BE2C (cell line): ENCODE measurements at regions not wholly inside any gene's neighbourhood (a gene's known extent, or its start where the extent isn't known, plus 50 kb on each side); places are given as distances from the start of the nearest gene placed in this dataset.

ENCODE experiments used
- DNase-seq: peaks from one replicate; pipeline ENCODE4 v3.0.0-alpha.2; 2020
- H3K27me3 ChIP-seq: fragments of 250-450 bp; sonication (Bioruptor Pico); 2 replicates; pipeline ENCODE4 v1.5.1; 2020; ENCODE audit warnings: mild to moderate bottlenecking
- H3K36me3 ChIP-seq: fragments of 250-450 bp; sonication (Bioruptor Pico); 2 replicates; pipeline ENCODE4 v1.5.1; 2020; ENCODE audit warnings: mild to moderate bottlenecking
- H3K4me1 ChIP-seq: fragments of 250-450 bp; sonication (Bioruptor Pico); 2 replicates; pipeline ENCODE4 v1.5.1; 2020
- H3K4me3 ChIP-seq: 2 replicates; pipeline ENCODE4 v1.5.1; 2011; ENCODE audit warnings: low read depth, low read length
- H3K9me3 ChIP-seq: fragments of 250-450 bp; sonication (Bioruptor Pico); 2 replicates; pipeline ENCODE4 v1.5.1; 2020
- TF ChIP-seq, protein P1 (sequence below): IDR thresholded peaks from 2 replicates; pipeline ENCODE4 v1.5.1; 2012; ENCODE audit warnings: mild to moderate bottlenecking, low read depth, low read length

GRCh38 chr7:136513744-136514143 lies 354.7 kb upstream of the CHRM2 start:
- H3K27me3 ChIP-seq, result no peaks in the 10 kb centered on the region
- no peaks in the 10 kb centered on the region for H3K36me3 ChIP-seq
- TF ChIP-seq, protein P1, sequence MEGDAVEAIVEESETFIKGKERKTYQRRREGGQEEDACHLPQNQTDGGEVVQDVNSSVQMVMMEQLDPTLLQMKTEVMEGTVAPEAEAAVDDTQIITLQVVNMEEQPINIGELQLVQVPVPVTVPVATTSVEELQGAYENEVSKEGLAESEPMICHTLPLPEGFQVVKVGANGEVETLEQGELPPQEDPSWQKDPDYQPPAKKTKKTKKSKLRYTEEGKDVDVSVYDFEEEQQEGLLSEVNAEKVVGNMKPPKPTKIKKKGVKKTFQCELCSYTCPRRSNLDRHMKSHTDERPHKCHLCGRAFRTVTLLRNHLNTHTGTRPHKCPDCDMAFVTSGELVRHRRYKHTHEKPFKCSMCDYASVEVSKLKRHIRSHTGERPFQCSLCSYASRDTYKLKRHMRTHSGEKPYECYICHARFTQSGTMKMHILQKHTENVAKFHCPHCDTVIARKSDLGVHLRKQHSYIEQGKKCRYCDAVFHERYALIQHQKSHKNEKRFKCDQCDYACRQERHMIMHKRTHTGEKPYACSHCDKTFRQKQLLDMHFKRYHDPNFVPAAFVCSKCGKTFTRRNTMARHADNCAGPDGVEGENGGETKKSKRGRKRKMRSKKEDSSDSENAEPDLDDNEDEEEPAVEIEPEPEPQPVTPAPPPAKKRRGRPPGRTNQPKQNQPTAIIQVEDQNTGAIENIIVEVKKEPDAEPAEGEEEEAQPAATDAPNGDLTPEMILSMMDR, result no peak
- no peak overlapping the region for H3K4me3 ChIP-seq
- no peaks in the 10 kb centered on the region for H3K9me3 ChIP-seq
- no peaks in the 10 kb centered on the region for H3K4me1 ChIP-seq
- DNase-seq, result no peak

- no peaks in the 10 kb centered on the region for H3K4me1 ChIP-seq
- no peak for DNase-seq
- H3K4me3 ChIP-seq, result no peak overlapping the region
- no peaks in the 10 kb centered on the region for H3K36me3 ChIP-seq
- H3K9me3 ChIP-seq, result no peaks in the 10 kb centered on the region
- H3K27me3 ChIP-seq, result no peaks in the 10 kb centered on the region
- TF ChIP-seq, protein P1, result no peak
These were observed 359.0 kb upstream of the CHRM2 start for GRCh38 chr7:136509466-136509865.

DNA sequence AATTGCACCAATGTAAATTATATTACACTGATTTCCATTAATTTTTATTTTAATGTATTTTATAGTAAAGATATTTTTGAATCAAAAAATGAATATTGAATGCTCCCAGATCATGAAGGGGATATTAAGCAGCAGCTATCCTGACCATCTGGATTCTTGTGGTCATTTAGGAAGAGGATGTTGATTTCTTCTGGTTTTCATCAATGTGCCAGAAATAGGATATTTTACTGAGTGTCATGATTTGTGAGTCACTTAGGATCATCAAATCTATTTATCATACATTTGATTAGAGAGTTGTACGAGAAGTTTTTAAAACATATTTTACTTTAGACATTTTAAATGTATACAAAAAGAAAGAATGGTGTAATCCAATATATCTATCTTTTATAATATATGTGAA lies 366.3 kb upstream of the CHRM2 start:
- DNase-seq, result no peak
- no peaks in the 10 kb centered on the region for H3K36me3 ChIP-seq
- H3K4me1 ChIP-seq, result no peaks in the 10 kb centered on the region; the same call in 1 of the 2 replicates
- no peaks in the 10 kb centered on the region for H3K9me3 ChIP-seq
- TF ChIP-seq, protein P1, result no peak
- H3K27me3 ChIP-seq, result no peaks in the 10 kb centered on the region
- H3K4me3 ChIP-seq, result no peak overlapping the region

DNA sequence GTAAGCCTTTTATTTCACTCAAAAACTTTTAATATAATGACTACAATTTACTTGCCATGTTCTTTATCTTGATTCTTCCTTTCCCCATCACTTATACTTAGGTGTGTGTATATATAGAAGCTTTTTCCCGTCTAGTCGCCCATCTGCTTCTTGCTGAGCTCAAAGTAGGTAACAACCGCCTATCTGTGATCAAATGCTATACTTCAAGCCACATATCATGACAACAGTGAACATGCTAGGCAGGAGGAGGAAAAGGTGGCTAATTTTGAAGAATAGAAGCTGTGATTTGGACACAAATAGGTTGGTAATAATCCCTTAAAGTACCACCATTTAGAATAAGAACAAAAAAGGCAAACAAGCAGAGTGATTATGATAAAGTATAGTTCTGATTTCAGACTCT lies 367.3 kb upstream of the CHRM2 start:
- Histone ChIP-seq H3K4me3 (no peak overlapping the region), H3K36me3 (no peaks in the 10 kb centered on the region), H3K9me3 (no peaks in the 10 kb centered on the region), H3K4me1 (no peaks in the 10 kb centered on the region; the same call in 1 of the 2 replicates), H3K27me3 (no peaks in the 10 kb centered on the region)
- TF ChIP-seq, protein P1, result no peak
- DNase-seq, result no peak

DNA sequence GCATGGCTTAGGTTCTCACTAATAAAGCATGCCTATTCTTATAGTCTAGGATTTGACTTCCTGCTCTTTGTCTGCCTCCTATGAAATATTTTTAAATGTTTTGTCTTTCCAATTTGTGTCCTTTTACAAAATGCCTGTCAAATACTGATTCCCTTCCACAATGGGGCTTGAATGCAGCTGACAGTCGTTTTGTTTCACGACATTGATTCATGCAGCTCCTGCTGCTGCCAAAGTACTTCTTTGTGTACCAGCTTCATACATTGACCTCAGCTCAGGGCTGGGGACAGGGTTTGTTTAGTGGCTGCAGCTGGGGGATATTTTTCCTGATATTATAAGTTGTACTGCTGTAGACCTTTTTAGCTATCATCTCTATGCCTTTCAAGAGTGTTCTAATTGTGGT lies 371.9 kb upstream of the CHRM2 start:
- no peak for DNase-seq
- no peaks in the 10 kb centered on the region for H3K9me3 ChIP-seq
- no peak overlapping the region for H3K4me3 ChIP-seq
- TF ChIP-seq, protein P1, result no peak
- H3K4me1 ChIP-seq, result no peaks in the 10 kb centered on the region
- no peaks in the 10 kb centered on the region for H3K27me3 ChIP-seq
- no peaks in the 10 kb centered on the region for H3K36me3 ChIP-seq

GRCh38 chr7:136495081-136495480 lies 373.4 kb upstream of the CHRM2 start:
- no peaks in the 10 kb centered on the region for H3K9me3 ChIP-seq
- no peaks in the 10 kb centered on the region for H3K4me1 ChIP-seq
- no peaks in the 10 kb centered on the region for H3K36me3 ChIP-seq
- no peaks in the 10 kb centered on the region for H3K27me3 ChIP-seq
- TF ChIP-seq, protein P1, result no peak
- no peak overlapping the region for H3K4me3 ChIP-seq
- DNase-seq, result no peak
